Astrocyte of the cerebellum (primary cell): ENCODE measurements at regions not wholly inside any gene's neighbourhood (a gene's known extent, or its start where the extent isn't known, plus 50 kb on each side); places are given as distances from the start of the nearest gene placed in this dataset.
A peak's percentile ranks its signal among the peaks of the same experiment; 100 is the strongest.

Experiments used
- DNase-seq: peaks from one replicate; pipeline ENCODE4 v3.0.0-alpha.2; 2011; ENCODE audit warnings: low read depth
- H3K4me3 ChIP-seq: 2 replicates; pipeline ENCODE4 v1.5.1; 2011; ENCODE audit warnings: mild to moderate bottlenecking, low read depth, low read length, moderate library complexity
- in situ Hi-C: cut with HindIII; loops from 2 replicates; pipeline ENCODE4 v1.10.0; 2017; ENCODE audit warnings: low sequenced_read_pairs
- TF ChIP-seq, protein P1 (sequence below): IDR thresholded peaks from 2 replicates; pipeline ENCODE4 v1.5.1; 2012; ENCODE audit warnings: low read length, low read depth, moderate library complexity, mild to moderate bottlenecking; ENCODE audit errors: missing control alignments

DNA sequence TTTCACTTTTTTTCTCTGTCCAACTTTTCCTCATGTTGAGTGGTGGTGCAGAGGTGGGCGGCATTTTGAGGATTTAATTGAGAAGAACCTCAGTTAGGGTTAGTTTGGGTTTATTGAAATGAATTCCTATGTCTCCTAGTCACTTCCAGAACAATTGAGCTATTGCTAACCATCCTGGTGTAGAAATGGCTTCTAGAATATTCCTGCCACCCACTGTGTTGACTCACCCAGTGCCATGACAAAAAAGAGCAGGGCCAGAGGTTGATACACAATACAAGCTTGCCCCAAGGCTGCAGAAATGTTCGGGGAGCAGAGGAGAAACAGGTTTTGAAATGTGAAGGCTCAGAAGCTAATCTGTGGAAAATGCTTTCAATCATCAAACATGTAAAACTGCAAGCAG is 167.1 kb upstream of the TRIB2 start:
- TF ChIP-seq, protein P1, sequence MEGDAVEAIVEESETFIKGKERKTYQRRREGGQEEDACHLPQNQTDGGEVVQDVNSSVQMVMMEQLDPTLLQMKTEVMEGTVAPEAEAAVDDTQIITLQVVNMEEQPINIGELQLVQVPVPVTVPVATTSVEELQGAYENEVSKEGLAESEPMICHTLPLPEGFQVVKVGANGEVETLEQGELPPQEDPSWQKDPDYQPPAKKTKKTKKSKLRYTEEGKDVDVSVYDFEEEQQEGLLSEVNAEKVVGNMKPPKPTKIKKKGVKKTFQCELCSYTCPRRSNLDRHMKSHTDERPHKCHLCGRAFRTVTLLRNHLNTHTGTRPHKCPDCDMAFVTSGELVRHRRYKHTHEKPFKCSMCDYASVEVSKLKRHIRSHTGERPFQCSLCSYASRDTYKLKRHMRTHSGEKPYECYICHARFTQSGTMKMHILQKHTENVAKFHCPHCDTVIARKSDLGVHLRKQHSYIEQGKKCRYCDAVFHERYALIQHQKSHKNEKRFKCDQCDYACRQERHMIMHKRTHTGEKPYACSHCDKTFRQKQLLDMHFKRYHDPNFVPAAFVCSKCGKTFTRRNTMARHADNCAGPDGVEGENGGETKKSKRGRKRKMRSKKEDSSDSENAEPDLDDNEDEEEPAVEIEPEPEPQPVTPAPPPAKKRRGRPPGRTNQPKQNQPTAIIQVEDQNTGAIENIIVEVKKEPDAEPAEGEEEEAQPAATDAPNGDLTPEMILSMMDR: no peak
- in situ Hi-C loops: no loop called here
- H3K4me3 ChIP-seq: no peak overlapping the region
- DNase-seq: no peak

DNA sequence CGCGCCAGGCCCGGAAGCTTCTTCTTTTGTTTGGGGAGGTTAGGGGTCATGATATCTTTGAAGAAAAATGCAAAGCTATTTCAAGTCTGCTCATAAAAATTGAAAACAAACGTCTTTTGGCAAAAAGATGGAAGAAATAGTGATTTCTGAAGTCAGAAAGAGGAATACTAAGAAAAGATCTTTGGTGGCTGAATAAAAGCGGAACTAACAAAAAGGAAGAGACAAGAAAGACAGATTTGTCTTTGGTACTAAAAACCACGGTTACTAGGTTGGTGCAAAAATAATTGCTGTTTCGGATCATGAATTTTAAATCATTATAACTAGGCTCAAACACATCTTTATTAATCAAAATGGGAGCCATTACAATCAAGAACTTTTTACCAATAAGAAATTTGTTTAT is 164.6 kb upstream of the TRIB2 start:
- H3K4me3 ChIP-seq: no peak overlapping the region

DNA sequence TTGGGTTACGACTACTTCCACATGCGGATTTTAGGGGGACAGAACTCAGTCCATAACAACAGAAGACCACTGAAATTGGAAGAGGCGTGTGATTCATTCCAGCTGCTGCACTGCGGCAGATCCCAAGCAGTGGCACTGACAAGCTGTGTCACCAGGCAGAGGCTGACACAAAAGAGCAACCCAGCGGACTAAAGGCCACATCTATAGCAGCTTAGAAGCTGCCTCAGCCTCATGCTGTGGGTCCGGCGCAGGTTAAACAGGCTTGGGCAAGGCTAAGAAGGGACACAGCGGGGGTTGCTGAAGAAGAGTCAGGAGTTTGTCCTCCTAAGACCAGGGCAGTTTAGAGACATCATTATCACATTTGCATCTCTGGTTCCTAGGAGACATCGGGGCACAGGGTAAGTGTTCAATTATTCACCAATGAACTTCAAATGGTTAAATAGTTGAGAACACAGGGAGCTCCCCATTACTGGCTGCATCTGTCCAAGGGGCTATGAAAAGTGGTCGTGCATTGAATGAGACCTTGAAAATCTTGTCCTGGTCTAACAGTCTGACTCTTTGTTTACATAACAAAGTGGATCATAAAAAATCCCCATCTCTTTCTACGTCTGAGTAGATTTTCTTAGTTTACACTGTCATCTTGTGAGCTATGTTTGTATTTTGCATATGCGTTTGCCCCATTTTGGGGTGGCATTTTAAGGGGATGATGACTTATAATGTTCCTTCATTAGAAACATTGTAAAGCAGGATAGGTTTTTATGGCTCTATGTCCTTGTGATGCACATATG is 162.3 kb upstream of the TRIB2 start:
- in situ Hi-C loops: no loop called here
- H3K4me3 ChIP-seq: no peak overlapping the region

More for the DNA sequence above, 164.6 kb upstream of the TRIB2 start:
- TF ChIP-seq, protein P1: no peak
- in situ Hi-C loops: no loop called here
- DNase-seq: no peak

DNA sequence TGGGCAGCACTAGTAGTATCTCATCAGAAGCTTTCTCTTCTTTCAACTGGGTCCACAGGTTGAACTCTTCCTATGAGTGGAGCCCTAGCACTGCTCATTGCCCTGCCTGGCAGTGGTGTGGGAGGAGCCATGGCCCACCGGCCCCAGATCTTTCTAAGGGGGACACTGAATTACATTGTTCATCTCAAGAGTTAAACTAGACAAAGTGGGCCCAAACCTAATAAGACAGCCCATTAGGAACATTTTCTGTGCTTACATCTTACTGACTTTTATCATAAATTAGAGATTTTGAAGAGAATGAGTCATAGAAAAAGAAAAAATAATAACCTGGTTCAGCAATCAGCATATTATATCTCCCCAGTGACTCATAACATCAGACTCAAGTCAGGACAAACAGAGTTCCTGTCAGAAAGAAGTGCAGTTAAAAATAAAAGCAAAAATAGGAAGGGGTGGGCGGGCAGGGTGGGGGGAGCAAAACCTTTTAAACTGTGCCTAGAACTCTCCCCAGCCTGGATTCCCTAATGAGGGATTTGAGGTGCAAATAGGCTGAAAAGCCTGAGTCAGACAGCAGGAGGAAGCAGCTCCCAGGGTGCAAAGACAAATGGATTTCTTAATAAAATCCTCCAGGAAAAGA is 161.6 kb upstream of the TRIB2 start:
- peak; percentile 19 for DNase-seq
- TF ChIP-seq, protein P1: peak; percentile 18
- H3K4me3 ChIP-seq: no peak overlapping the region
- in situ Hi-C loops: no loop called here

More for the DNA sequence above, 162.3 kb upstream of the TRIB2 start:
- DNase-seq: no peak
- TF ChIP-seq, protein P1: no peak

DNA sequence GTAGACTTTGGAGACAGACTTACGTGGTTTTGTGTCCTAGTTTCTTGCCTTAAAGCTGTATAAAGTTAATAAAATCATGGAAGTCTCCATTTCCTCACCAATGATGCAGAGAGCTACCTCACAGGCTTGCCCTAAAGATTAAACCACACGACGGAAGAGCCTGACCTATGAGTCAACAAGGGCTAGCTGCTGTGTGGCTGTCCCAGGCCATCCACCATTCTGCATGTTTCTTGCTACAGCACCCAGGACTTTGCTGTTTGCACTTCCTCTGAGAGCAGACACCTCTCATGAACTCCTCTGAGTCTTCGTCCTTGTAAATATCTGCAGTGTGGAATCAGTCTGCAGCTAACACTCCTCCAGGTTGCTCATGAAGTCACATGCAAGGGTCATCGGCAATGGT is 160.0 kb upstream of the TRIB2 start:
- in situ Hi-C loops: no loop called here

DNA sequence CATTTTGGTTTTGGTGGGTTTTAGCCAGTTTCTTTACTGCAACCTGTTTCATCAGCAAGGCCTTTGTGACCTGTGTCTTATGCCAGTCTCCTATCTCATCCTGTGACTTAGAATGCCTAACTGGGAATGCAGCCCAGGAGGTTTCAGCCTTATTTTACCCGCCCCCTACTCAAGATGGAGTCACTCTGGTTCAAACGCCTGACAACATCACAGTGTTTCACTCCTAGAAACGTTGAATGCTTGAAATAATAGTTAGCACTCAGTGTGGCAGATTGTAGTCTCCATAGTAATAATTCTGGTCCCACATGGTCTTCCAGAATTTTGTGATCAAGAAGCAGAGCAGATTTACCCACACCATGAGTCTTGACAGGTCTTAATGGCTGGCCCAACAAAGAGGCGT is 159.0 kb upstream of the TRIB2 start:
- no peak for DNase-seq
- TF ChIP-seq, protein P1: no peak
- no peak overlapping the region for H3K4me3 ChIP-seq
- in situ Hi-C loops: no loop called here

More for the DNA sequence above, 160.0 kb upstream of the TRIB2 start:
- H3K4me3 ChIP-seq: no peak overlapping the region
- no peak for DNase-seq
- TF ChIP-seq, protein P1: no peak
